SK-N-MC (cell line): ENCODE measurements at regions not wholly inside any gene's neighbourhood (a gene's known extent, or its start where the extent isn't known, plus 50 kb on each side); places are given as distances from the start of the nearest gene placed in this dataset.
A peak's percentile ranks its signal among the peaks of the same experiment; 100 is the strongest.

Experiments
- DNase-seq: peaks from one replicate; pipeline ENCODE4 v3.0.0-alpha.2; 2011; ENCODE audit warnings: low read depth, low spot score
- H3K27ac ChIP-seq: fragments of 200-600 bp; sonication (generic); 2 replicates; pipeline ENCODE4 v1.5.1; 2016; ENCODE audit warnings: mixed run types
- H3K36me3 ChIP-seq: fragments of 200-600 bp; sonication (generic); 2 replicates; pipeline ENCODE4 v1.6.1; 2017; ENCODE audit warnings: antibody characterized with exemption, low read length, mixed read lengths; ENCODE audit not compliant: insufficient read depth
- H3K4me3 ChIP-seq: fragments of 200-600 bp; sonication (generic); 2 replicates; pipeline ENCODE4 v1.5.1; 2016
- H3K9ac ChIP-seq: fragments of 200-600 bp; sonication (generic); 2 replicates; pipeline ENCODE4 v1.8.0; 2017; ENCODE audit warnings: mixed run types, mixed read lengths; ENCODE audit not compliant: insufficient read length
- H3K9me3 ChIP-seq: fragments of 200-600 bp; sonication (generic); 2 replicates; pipeline ENCODE4 v1.6.1; 2017; ENCODE audit warnings: low read depth, mild to moderate bottlenecking, antibody characterized with exemption, low read length, moderate library complexity, mixed read lengths
- EZH2 ChIP-seq: fragments of 200-600 bp; sonication (generic); IDR thresholded peaks from one replicate; pipeline ENCODE4 v1.6.1; 2017; ENCODE audit warnings: antibody characterized with exemption
- FOXP2 ChIP-seq: optimal IDR thresholded peaks from 2 replicates; pipeline ENCODE3; 2011; ENCODE audit warnings: mild to moderate bottlenecking, moderate library complexity; ENCODE audit not compliant: insufficient read depth; ENCODE audit errors: extremely low read length, control extremely low read depth
- POLR2AphosphoS5 ChIP-seq: IDR thresholded peaks from 2 replicates; pipeline ENCODE4 v1.6.1; 2012; ENCODE audit warnings: mild to moderate bottlenecking, low read depth, low read length, borderline replicate concordance

DNA sequence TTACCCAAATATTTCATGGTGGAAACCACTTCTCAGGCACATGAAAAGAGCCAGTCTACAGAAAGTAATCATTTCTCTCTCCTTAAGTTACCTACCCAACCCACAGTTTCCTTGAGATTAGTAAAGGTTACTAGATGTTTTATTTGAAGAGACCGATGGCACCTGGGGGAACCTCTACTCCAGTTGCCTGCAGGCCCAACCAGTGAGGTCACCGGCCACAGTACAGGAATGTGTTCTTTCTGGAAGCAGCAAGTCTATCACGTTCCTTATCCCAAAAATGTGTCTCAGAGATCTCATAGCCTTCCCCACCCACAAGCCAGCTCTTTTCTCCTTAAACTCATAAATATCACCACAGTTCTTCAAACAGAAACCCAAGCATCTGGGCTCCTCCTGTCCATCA lies 316.1 kb downstream of the COG6 start:
- H3K9me3 ChIP-seq: no peaks in the 10 kb centered on the region
- no peak overlapping the region for H3K9ac ChIP-seq
- TF ChIP-seq EZH2 (no peak), POLR2AphosphoS5 (no peak), FOXP2 (no peak)
- H3K27ac ChIP-seq: no peak overlapping the region
- no peak for DNase-seq
- H3K36me3 ChIP-seq: no peaks in the 10 kb centered on the region
- no peak overlapping the region for H3K4me3 ChIP-seq

DNA sequence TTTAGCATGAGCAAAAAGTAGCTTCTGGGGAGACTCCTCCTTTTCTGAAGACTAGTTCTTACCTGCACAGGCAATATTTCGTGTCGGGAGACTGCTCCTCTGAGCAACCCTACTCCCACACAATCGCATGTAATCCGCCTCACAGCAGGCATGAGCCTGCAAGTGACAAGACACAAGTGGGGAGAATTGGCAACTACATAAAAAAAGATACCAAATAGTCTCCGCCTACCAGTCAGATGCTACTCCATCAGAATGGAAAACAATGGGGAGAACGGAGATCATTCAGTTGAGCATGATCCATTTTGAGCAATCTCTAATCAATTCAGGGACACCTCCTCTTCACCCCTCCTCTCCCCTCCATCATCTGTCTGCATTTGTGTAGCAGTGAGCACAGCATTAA lies 321.0 kb downstream of the COG6 start:
- DNase-seq: no peak

DNA sequence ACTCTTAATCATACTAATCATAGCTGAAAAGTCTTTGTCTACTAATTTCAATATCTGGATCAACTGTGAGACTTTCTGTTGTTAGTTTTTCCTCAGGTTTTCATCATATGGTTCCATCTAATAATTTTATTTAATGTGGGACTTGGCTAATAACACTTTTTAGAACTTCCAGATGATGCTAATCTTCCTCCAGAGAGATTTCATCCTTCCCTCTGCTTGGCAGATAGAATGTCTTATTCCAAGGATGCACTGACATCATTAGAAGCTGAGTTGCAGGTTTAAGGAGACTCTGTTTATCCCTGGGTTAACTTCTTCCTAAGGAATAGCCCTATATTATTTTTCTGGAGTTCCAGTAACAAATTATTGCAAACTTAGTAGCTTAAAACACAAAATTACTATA lies 325.6 kb downstream of the COG6 start:
- Histone ChIP-seq H3K36me3 (no peaks in the 10 kb centered on the region), H3K27ac (no peak overlapping the region), H3K9me3 (no peaks in the 10 kb centered on the region), H3K9ac (no peak overlapping the region), H3K4me3 (no peak overlapping the region)
- no peak for TF ChIP-seq EZH2
- no peak for TF ChIP-seq FOXP2
- TF ChIP-seq POLR2AphosphoS5: no peak
- DNase-seq: no peak

More for the DNA sequence above, 321.0 kb downstream of the COG6 start:
- Histone ChIP-seq H3K4me3 (no peak overlapping the region), H3K36me3 (no peaks in the 10 kb centered on the region), H3K27ac (no peak overlapping the region), H3K9ac (no peak overlapping the region), H3K9me3 (no peaks in the 10 kb centered on the region)
- TF ChIP-seq FOXP2 (no peak), EZH2 (no peak), POLR2AphosphoS5 (no peak)

DNA sequence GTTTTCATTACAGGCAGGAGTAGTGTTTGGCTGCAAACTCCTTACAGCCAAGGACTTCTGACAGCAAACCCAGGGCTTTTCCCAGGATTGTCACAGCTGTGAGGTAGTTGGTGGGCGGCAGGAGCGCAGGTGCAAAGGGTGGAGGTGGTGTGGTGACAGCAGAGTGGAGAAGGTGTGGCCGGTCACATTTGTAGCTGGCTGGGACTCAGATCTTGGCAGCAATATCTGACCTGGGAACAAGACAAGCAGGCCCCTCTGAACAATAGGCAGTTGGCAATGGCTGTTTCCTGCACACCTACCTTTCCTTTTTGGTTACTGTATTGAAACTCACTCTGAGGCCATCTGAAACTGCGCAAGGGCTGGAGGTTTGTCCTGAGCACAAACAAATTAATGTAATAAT lies 327.3 kb downstream of the COG6 start:
- no peak for TF ChIP-seq EZH2
- no peak for TF ChIP-seq POLR2AphosphoS5
- TF ChIP-seq FOXP2: no peak
- no peaks in the 10 kb centered on the region for H3K9me3 ChIP-seq
- H3K4me3 ChIP-seq: no peak overlapping the region
- no peak overlapping the region for H3K9ac ChIP-seq
- no peaks in the 10 kb centered on the region for H3K36me3 ChIP-seq
- no peak for DNase-seq
- H3K27ac ChIP-seq: no peak overlapping the region

DNA sequence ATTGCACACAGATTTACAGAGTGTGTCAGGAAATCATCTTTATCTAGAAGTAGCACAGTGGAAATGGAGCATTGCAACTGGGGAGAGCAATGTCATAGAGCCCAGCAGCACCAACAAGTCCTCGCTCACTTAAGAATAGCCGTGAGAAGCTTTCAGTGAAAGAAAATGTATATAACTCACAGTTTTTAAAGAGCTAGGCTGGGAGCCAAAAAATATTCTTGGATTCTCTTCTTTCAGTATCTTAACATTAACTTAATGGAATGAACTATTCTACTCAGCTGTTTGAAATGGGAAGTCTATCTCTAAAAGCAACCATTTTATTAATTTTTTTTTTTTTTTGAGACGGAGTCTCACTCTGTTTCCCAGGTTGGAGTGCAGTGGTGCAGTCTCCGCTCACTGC lies 329.6 kb downstream of the COG6 start:
- TF ChIP-seq EZH2 (no peak), POLR2AphosphoS5 (no peak), FOXP2 (no peak)
- DNase-seq: no peak
- no peaks in the 10 kb centered on the region for H3K9me3 ChIP-seq
- no peak overlapping the region for H3K27ac ChIP-seq
- H3K9ac ChIP-seq: no peak overlapping the region
- H3K36me3 ChIP-seq: no peaks in the 10 kb centered on the region
- H3K4me3 ChIP-seq: no peak overlapping the region

DNA sequence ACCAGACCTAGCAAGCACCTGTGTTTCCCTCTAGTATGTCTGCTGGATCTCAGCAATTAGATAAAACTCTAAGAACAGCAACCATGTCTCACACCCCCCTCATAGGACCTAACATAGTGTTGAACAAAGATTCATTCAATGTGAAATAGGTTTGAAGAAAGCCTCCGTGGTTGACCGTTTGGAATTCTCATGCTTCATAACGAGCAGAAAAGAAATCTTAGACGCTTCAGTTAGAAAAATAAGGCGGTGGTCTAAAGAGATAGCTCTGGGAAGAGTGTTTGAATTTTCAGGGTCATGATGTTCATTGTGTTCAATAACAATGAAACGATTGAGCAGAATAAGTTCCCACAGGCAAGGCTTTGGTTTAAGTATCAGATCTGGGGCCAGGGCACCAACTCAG lies 332.9 kb downstream of the COG6 start:
- Histone ChIP-seq H3K4me3 (no peak overlapping the region), H3K36me3 (no peaks in the 10 kb centered on the region), H3K27ac (no peak overlapping the region), H3K9me3 (no peaks in the 10 kb centered on the region), H3K9ac (no peak overlapping the region)
- DNase-seq: no peak
- TF ChIP-seq POLR2AphosphoS5 (no peak), FOXP2 (no peak), EZH2 (no peak)

DNA sequence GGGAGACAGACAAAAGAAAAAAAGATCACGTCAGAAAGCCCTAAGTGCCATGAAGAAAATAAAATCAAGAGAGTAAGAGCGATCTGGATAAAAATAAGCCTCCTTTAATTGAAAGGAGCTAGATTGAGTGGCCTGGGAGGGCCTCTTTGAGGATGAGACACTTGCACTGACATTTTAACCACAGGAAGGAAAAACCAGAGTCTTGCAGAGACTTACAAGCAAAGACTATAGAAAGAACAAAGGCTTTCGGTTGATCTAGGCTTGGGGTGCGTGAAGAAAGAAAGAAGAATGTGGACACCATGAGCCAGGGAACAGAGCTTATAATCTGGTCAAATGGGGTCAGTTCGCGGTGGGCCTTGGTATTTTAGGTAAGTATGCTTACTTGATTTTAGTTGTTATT lies 342.7 kb downstream of the COG6 start:
- TF ChIP-seq POLR2AphosphoS5: no peak
- no peak for TF ChIP-seq EZH2
- no peak for TF ChIP-seq FOXP2
- Histone ChIP-seq H3K27ac (no peak overlapping the region), H3K36me3 (no peaks in the 10 kb centered on the region), H3K9me3 (no peaks in the 10 kb centered on the region), H3K4me3 (no peak overlapping the region), H3K9ac (no peak overlapping the region)
- DNase-seq: no peak

DNA sequence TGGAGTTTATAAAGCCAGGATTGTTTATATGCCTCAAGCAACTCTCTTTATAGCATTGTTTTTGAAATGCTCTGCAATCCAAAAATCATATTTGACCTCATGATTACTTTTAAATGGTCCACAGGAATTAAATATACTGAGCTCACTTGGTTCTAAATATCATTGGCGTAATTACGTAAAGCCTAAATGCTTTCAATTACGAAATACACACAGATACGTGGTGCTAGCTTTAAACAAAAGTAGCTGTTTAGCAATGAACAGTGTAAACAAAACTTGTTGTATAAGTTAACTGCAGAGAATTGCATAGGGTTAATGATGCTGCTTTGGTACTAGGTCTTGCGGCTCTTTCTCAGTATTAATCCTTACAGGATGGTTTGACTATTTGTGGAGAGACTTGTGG lies 346.6 kb downstream of the COG6 start:
- Histone ChIP-seq H3K27ac (peak overlapping the region; percentile 25; the same call in 1 of the 2 replicates), H3K9ac (no peak overlapping the region), H3K4me3 (peak overlapping the region; percentile 39), H3K9me3 (no peaks in the 10 kb centered on the region), H3K36me3 (no peaks in the 10 kb centered on the region)
- TF ChIP-seq POLR2AphosphoS5 (no peak), FOXP2 (no peak), EZH2 (no peak)
- DNase-seq: no peak

DNA sequence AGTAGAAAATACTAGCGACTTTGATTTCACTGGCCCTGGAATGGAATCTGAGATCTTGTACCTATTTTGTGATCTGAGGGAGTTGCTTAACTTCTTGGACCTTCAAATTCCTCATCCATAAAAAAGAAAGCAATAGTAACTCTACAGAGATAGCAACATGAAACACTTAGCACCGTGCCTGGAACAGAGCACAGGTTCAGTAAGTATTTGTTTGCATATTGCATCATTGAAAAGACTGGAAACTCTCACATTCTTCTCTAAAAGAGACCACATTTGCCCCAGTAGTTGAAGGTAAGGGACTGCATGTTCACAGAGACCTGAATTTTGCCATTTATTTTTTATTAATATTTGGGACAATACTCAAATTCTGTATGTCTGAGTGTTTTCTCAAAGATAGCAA lies 358.1 kb downstream of the COG6 start:
- no peak overlapping the region for H3K4me3 ChIP-seq
- DNase-seq: no peak
- H3K36me3 ChIP-seq: no peaks in the 10 kb centered on the region
- H3K9me3 ChIP-seq: no peaks in the 10 kb centered on the region
- no peak overlapping the region for H3K27ac ChIP-seq
- no peak for TF ChIP-seq EZH2
- no peak for TF ChIP-seq FOXP2
- no peak for TF ChIP-seq POLR2AphosphoS5
- H3K9ac ChIP-seq: no peak overlapping the region
